Transverse colon (tissue), 4 donors: ENCODE measurements at regions not wholly inside any gene's neighbourhood (a gene's known extent, or its start where the extent isn't known, plus 50 kb on each side); places are given as distances from the start of the nearest gene placed in this dataset.

Experiments used
- DNase-seq: peaks from one replicate; pipeline ENCODE4 v3.0.0-alpha.2; 2019
- H3K27ac ChIP-seq, 4 donors: fragments of 200-600 bp; sonication (generic); 2 replicates each; pipeline ENCODE4 v1.5.1; 2016 to 2018; ENCODE audit warnings: inconsistent platforms in 4 of 4
- H3K27me3 ChIP-seq: fragments of 200-600 bp; sonication (generic); 2 replicates; pipeline ENCODE4 v1.5.1; 2017; ENCODE audit warnings: inconsistent platforms
- H3K36me3 ChIP-seq, 4 donors: fragments of 200-600 bp; sonication (generic); 2 replicates each; pipeline ENCODE4 v1.5.1; 2017 to 2019; ENCODE audit warnings: inconsistent platforms in 4 of 4
- H3K4me1 ChIP-seq, 4 donors: fragments of 200-600 bp; sonication (generic); 2 replicates each; pipeline ENCODE4 v1.5.1; 2017 to 2020; ENCODE audit warnings: inconsistent platforms in 4 of 4
- H3K4me3 ChIP-seq, 4 donors: fragments of 200-600 bp; sonication (generic); 1 replicate in 1 of 4; 2 replicates in 3 of 4; pipeline versions ENCODE4 v1.5.1 to v1.6.1; 2017 to 2019; ENCODE audit warnings: inconsistent platforms in 4 of 4
- H3K9me3 ChIP-seq, 2 donors: fragments of 200-600 bp; sonication (generic); 2 replicates each; pipeline ENCODE4 v1.5.1; 2017 to 2019; ENCODE audit warnings: inconsistent platforms in 2 of 2
- CTCF ChIP-seq, 5 experiments: fragments of 200-600 bp in 3 of 5; fragments of 450-650 bp in 2 of 5; sonication (generic) in 3 of 5; IDR thresholded peaks; 1 replicate in 2 of 5; 2 replicates in 3 of 5; pipeline ENCODE4 v1.5.1; 2016 to 2017; ENCODE audit warnings: antibody characterized with exemption in 5 of 5, inconsistent platforms in 3 of 5, mild to moderate bottlenecking in 2 of 5, moderate library complexity in 1 of 5
- EP300 ChIP-seq: sonication (generic); formaldehyde crosslinking; IDR thresholded peaks from one replicate; pipeline ENCODE4 v1.6.1; 2017; ENCODE audit warnings: antibody characterized with exemption, low read depth
- POLR2A ChIP-seq: fragments of 450-650 bp; IDR thresholded peaks from one replicate; pipeline ENCODE4 v1.6.1; 2016; ENCODE audit warnings: antibody characterized with exemption, mild to moderate bottlenecking, moderate library complexity
- POLR2AphosphoS5 ChIP-seq, 3 donors: sonication (generic); formaldehyde crosslinking; IDR thresholded peaks; one replicate each; pipeline ENCODE4 v1.6.1; 2016; ENCODE audit warnings: antibody characterized with exemption in 3 of 3
- WGBS, 2 donors: methylation state at CpG; one replicate each; pipeline ENCODE4 v1.1.5; 2018; ENCODE audit warnings: low coverage in 1 of 2; 5-methylcytosine and 5-hydroxymethylcytosine counted together
- in situ Hi-C, 4 donors: fragments of 200-750 bp; cut with MboI; loops; one replicate each; pipeline versions ENCODE4 v1.15.0 to v1.15.1; 2017; ENCODE audit warnings: low sequenced_read_pairs in 3 of 4, low pct_ligation_motif_present in 1 of 4, low pct_unique_long_range_greater_than_20kb in 1 of 4
- intact Hi-C: fragments of 100-400 bp; cut with DNase I; formaldehyde crosslinking; loops from one replicate; pipeline ENCODE4 v1.15.1; 2023; ENCODE audit warnings: low total_unique reads

GRCh38 chr13:62296812-62297211, 881.2 kb upstream of the PCDH20 start:
- H3K36me3 ChIP-seq: no peaks in the 10 kb centered on the region
- in situ Hi-C loops: no loop called here
- no peak for DNase-seq
- H3K9me3 ChIP-seq: peaks cover 0 to 4% of the 10 kb centered on the region in 2 donors
- no peak overlapping the region for H3K4me3 ChIP-seq
- H3K27ac ChIP-seq: no peak overlapping the region
- TF ChIP-seq POLR2AphosphoS5 (IDR thresholded peaks at IDR 0.05): no peak
- no peak for TF ChIP-seq CTCF (IDR thresholded peaks at IDR 0.05)
- no peak for TF ChIP-seq POLR2A
- TF ChIP-seq EP300: no peak
- intact Hi-C loops: no loop called here
- no peaks in the 10 kb centered on the region for H3K4me1 ChIP-seq
- no peaks in the 10 kb centered on the region for H3K27me3 ChIP-seq

- Histone ChIP-seq H3K36me3 (no peaks in the 10 kb centered on the region), H3K27me3 (no peaks in the 10 kb centered on the region), H3K9me3 (peaks cover 0 to 2% of the 10 kb centered on the region in 2 donors), H3K27ac (no peak overlapping the region), H3K4me3 (no peak overlapping the region), H3K4me1 (no peaks in the 10 kb centered on the region)
- in situ Hi-C loops: no loop called here
- 69 to 72% methylated on average over 4 of the region's 4 CpGs for WGBS, 2 donors
- DNase-seq: no peak
- TF ChIP-seq POLR2A (no peak), EP300 (no peak), POLR2AphosphoS5 (IDR thresholded peaks at IDR 0.05) (no peak), CTCF (IDR thresholded peaks at IDR 0.05) (no peak)
- intact Hi-C loops: no loop called here
These were observed 878.6 kb upstream of the PCDH20 start for GRCh38 chr13:62294244-62294643.

GRCh38 chr13:62292714-62293480, 877.2 kb upstream of the PCDH20 start:
- TF ChIP-seq POLR2A (no peak), CTCF (IDR thresholded peaks at IDR 0.05) (no peak), EP300 (no peak), POLR2AphosphoS5 (IDR thresholded peaks at IDR 0.05) (no peak)
- in situ Hi-C loops: no loop called here
- H3K27ac ChIP-seq: no peak overlapping the region
- no peaks in the 10 kb centered on the region for H3K36me3 ChIP-seq
- no peak for DNase-seq
- no peaks in the 10 kb centered on the region for H3K27me3 ChIP-seq
- 38 to 49% methylated on average over 2 of the region's 2 CpGs for WGBS, 2 donors
- H3K4me1 ChIP-seq: no peaks in the 10 kb centered on the region
- intact Hi-C loops: no loop called here
- H3K9me3 ChIP-seq: no peaks in the 10 kb centered on the region
- no peak overlapping the region for H3K4me3 ChIP-seq

GRCh38 chr13:62290542-62290941, 874.9 kb upstream of the PCDH20 start:
- Histone ChIP-seq H3K9me3 (no peaks in the 10 kb centered on the region), H3K4me1 (no peaks in the 10 kb centered on the region), H3K4me3 (no peak overlapping the region), H3K27me3 (no peaks in the 10 kb centered on the region), H3K36me3 (no peaks in the 10 kb centered on the region), H3K27ac (no peak overlapping the region)
- intact Hi-C loops: no loop called here
- in situ Hi-C loops: no loop called here
- no peak for DNase-seq
- TF ChIP-seq POLR2A (no peak), CTCF (IDR thresholded peaks at IDR 0.05) (no peak), POLR2AphosphoS5 (IDR thresholded peaks at IDR 0.05) (no peak), EP300 (no peak)
